Adrenal gland (tissue), 5 donors: ENCODE measurements at regions not wholly inside any gene's neighbourhood (a gene's known extent, or its start where the extent isn't known, plus 50 kb on each side); places are given as distances from the start of the nearest gene placed in this dataset.

Experiments
- POLR2A ChIP-seq, 2 donors: fragments of 450-650 bp; IDR thresholded peaks; one replicate each; pipeline ENCODE4 v1.6.1; 2017; ENCODE audit warnings: antibody characterized with exemption in 2 of 2, mild to moderate bottlenecking in 2 of 2, moderate library complexity in 1 of 2
- TF ChIP-seq, protein P1 (sequence below), 6 experiments: fragments of 450-650 bp in 4 of 6; fragments of 200-600 bp in 2 of 6; sonication (generic) in 1 of 6; IDR thresholded peaks; 1 replicate in 5 of 6; 2 replicates in 1 of 6; pipeline versions ENCODE4 v1.5.1 to v1.8.0; 2016 to 2021; ENCODE audit warnings: antibody characterized with exemption in 6 of 6, mild to moderate bottlenecking in 2 of 6, moderate library complexity in 1 of 6
- donor health status: DM: no; HTN: no; CAD: no.

DNA sequence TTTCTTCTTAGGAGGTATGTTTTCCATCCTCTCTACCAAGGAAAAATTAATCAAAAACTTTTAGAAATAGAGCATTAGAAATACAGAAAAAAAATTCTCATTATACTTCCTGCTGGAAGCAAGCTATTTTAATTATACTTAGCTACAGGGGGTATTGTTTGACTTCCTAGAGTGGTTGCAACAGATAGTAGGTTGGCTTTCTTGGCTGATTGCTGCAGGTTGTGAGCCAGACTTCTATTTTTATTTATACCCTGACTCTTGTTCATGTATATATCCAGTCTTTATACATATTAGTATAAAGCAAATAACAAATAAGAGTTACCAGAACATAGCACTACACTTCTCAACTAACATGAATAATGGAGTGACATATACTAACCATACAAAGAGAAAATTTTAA lies 460.8 kb upstream of the REG3G start:
- TF ChIP-seq POLR2A (IDR thresholded peaks at IDR 0.05) = no peak
- TF ChIP-seq, protein P1, sequence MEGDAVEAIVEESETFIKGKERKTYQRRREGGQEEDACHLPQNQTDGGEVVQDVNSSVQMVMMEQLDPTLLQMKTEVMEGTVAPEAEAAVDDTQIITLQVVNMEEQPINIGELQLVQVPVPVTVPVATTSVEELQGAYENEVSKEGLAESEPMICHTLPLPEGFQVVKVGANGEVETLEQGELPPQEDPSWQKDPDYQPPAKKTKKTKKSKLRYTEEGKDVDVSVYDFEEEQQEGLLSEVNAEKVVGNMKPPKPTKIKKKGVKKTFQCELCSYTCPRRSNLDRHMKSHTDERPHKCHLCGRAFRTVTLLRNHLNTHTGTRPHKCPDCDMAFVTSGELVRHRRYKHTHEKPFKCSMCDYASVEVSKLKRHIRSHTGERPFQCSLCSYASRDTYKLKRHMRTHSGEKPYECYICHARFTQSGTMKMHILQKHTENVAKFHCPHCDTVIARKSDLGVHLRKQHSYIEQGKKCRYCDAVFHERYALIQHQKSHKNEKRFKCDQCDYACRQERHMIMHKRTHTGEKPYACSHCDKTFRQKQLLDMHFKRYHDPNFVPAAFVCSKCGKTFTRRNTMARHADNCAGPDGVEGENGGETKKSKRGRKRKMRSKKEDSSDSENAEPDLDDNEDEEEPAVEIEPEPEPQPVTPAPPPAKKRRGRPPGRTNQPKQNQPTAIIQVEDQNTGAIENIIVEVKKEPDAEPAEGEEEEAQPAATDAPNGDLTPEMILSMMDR (IDR thresholded peaks at IDR 0.05) = no peak
